ENCODE measurements at regions not wholly inside any gene's neighbourhood (a gene's known extent, or its start where the extent isn't known, plus 50 kb on each side); places are given as distances from the start of the nearest gene placed in this dataset.
"Not testable (repeated sequence)": the region's sequence is repeated elsewhere in the genome, so short reads cannot be mapped to it uniquely, and the experiment has no call there.

DNA sequence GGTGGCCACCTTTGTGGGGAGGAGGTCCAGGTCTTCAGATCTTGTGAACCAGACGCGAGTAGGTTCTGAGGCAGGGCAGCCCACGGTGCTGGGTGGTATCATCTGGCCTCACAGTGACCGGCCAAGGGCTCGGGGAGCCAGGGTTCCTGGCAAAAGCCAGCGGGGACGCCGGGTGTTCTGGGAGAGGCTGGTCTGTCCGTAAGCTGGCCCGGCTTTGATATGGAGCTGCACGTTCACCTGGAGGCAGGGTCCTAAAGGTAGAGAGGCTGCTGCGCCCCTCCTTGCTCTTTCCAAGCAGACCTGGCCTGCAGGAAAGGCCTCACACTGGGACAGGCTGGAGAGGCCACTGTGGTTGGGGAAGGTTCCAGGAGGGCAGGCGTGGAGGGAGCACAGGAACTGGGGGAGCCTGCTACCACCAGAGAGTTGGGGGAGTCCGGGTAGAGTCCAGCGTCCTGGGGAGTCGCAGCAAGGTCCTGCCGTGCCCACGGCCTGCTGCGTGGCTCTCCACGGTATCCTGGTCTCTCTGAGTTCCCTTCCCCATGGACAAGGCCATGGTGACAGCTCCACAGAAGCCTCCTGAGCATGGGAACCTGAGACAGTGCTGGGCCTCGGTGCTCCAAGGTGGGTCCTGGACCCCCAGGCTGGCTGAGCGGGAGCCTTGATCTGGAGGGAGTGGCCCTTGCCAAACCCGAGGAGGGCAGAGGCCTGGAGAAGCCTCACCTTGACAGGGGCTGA lies 452.4 kb upstream of the B3GAT1 start:
- H3K36me3 Mint-ChIP-seq (ENCODE audit: low read depth): no peaks in the 10 kb centered on the region
- H3K27ac Mint-ChIP-seq: no peak overlapping the region
- no peaks in the 10 kb centered on the region for H3K9me3 Mint-ChIP-seq
- H3K4me3 Mint-ChIP-seq: no peak overlapping the region
- no peaks in the 10 kb centered on the region for H3K27me3 Mint-ChIP-seq (ENCODE audit: low read depth)
- no peaks in the 10 kb centered on the region for H3K4me1 Mint-ChIP-seq (ENCODE audit: low read depth)
- DNase-seq (ENCODE audit: low spot score): no peak

DNA sequence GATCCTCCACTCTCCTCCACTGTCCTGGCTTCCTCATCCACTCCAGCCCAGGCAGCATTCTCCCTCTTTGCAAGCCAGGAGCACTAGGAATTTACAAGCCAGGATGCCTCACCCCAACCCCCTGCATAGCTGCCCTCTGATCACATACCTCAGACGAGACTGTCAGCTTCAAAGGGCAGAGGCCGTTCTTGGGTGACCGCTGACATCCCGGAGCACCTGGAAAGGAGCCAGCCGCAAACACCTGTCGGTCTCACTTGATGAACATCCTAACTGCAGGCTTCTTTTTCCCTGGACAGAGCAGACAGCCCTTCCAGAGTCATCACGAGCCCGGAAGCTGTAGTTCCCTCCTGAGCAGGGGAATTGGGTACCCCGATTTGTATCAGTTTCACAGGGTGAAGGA lies 451.3 kb upstream of the B3GAT1 start:
- Mint-ChIP-seq H3K4me1 (ENCODE audit: low read depth) (no peaks in the 10 kb centered on the region), H3K36me3 (ENCODE audit: low read depth) (no peaks in the 10 kb centered on the region), H3K27ac (no peak overlapping the region), H3K9me3 (no peaks in the 10 kb centered on the region), H3K27me3 (ENCODE audit: low read depth) (no peaks in the 10 kb centered on the region), H3K4me3 (no peak overlapping the region)
- DNase-seq (ENCODE audit: low spot score): no peak

- DNase-seq (ENCODE audit: low spot score): no peak
- no peak overlapping the region for H3K27ac Mint-ChIP-seq
- H3K9me3 Mint-ChIP-seq: no peaks in the 10 kb centered on the region
- H3K4me1 Mint-ChIP-seq (ENCODE audit: low read depth): no peaks in the 10 kb centered on the region
- H3K27me3 Mint-ChIP-seq (ENCODE audit: low read depth): no peaks in the 10 kb centered on the region
- no peaks in the 10 kb centered on the region for H3K36me3 Mint-ChIP-seq (ENCODE audit: low read depth)
- H3K4me3 Mint-ChIP-seq: no peak overlapping the region
Measured at GRCh38 chr11:134862587-134863195, 450.6 kb upstream of the B3GAT1 start.

- Mint-ChIP-seq H3K9me3 (no peaks in the 10 kb centered on the region), H3K27me3 (ENCODE audit: low read depth) (no peaks in the 10 kb centered on the region), H3K4me1 (ENCODE audit: low read depth) (no peaks in the 10 kb centered on the region), H3K4me3 (no peak overlapping the region), H3K27ac (no peak overlapping the region), H3K36me3 (ENCODE audit: low read depth) (no peaks in the 10 kb centered on the region)
- no peak for DNase-seq (ENCODE audit: low spot score)
Measured at GRCh38 chr11:134862105-134862502, 450.1 kb upstream of the B3GAT1 start.

GRCh38 chr11:134861490-134862104 lies 449.6 kb upstream of the B3GAT1 start:
- Mint-ChIP-seq H3K9me3 (no peaks in the 10 kb centered on the region), H3K4me1 (ENCODE audit: low read depth) (no peaks in the 10 kb centered on the region), H3K4me3 (no peak overlapping the region), H3K36me3 (ENCODE audit: low read depth) (no peaks in the 10 kb centered on the region), H3K27ac (no peak overlapping the region), H3K27me3 (ENCODE audit: low read depth) (no peaks in the 10 kb centered on the region)
- no peak for DNase-seq (ENCODE audit: low spot score)

GRCh38 chr11:134858783-134859480 lies 446.9 kb upstream of the B3GAT1 start:
- no peak for DNase-seq (ENCODE audit: low spot score)
- Mint-ChIP-seq H3K36me3 (ENCODE audit: low read depth) (no peaks in the 10 kb centered on the region), H3K9me3 (no peaks in the 10 kb centered on the region), H3K27ac (no peak overlapping the region), H3K4me1 (ENCODE audit: low read depth) (no peaks in the 10 kb centered on the region), H3K4me3 (no peak overlapping the region), H3K27me3 (ENCODE audit: low read depth) (no peaks in the 10 kb centered on the region)

GRCh38 chr11:134857035-134857434 lies 445.0 kb upstream of the B3GAT1 start:
- Mint-ChIP-seq H3K27me3 (ENCODE audit: low read depth) (no peaks in the 10 kb centered on the region), H3K9me3 (no peaks in the 10 kb centered on the region), H3K36me3 (ENCODE audit: low read depth) (no peaks in the 10 kb centered on the region), H3K4me3 (no peak overlapping the region), H3K27ac (no peak overlapping the region), H3K4me1 (ENCODE audit: low read depth) (no peaks in the 10 kb centered on the region)
- no peak for DNase-seq (ENCODE audit: low spot score)

DNA sequence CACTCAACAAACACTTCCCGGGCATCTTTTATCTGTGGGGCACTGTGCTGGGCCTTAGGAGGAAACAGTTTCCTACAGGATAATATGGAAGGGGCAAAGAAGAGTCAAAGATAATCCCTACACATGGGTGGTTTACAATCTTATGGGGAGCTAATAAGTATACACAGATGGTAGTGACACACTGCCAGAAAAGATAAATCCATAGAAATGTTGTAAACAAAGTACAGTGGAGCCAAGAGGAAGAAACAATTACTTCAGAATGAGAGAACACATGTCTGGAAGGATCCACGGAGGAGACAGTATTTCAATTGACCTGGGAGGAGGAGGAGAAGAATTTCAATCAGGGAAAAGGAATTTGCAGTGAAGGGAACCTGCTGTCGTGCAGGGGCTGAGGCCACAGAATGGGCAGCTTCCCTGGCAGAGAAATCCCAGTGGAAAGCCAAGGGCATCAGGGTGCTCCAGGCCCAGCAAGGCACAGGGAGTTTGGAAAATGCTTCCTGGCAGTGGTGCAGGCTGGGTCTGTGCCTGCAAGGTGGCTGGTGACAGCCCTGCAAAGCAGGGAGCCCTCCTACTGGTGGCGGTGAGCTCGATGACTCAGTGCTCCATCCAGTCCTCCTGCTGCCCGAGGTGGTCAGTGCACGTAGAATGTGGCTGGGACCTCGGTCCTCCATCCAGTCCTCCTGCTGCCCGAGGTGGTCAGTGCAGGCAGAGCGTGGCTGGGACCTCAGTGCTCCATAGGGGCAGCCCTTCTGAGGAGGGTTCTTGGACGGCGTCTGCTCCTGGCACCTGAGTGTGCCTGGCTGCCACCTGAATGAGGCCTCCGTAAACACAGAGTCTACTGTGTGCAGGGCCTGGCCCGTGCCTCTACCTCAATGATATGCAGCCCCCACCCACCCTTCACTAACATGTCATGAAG lies 444.3 kb upstream of the B3GAT1 start:
- H3K4me3 Mint-ChIP-seq: no peak overlapping the region
- H3K27ac Mint-ChIP-seq: no peak overlapping the region
- no peak for DNase-seq (ENCODE audit: low spot score)
- H3K27me3 Mint-ChIP-seq (ENCODE audit: low read depth): no peaks in the 10 kb centered on the region
- no peaks in the 10 kb centered on the region for H3K36me3 Mint-ChIP-seq (ENCODE audit: low read depth)
- H3K9me3 Mint-ChIP-seq: no peaks in the 10 kb centered on the region
- no peaks in the 10 kb centered on the region for H3K4me1 Mint-ChIP-seq (ENCODE audit: low read depth)

GRCh38 chr11:134853992-134854991 lies 442.2 kb upstream of the B3GAT1 start:
- Mint-ChIP-seq H3K4me1 (ENCODE audit: low read depth) (no peaks in the 10 kb centered on the region), H3K27me3 (ENCODE audit: low read depth) (no peaks in the 10 kb centered on the region), H3K27ac (no peak overlapping the region), H3K9me3 (no peaks in the 10 kb centered on the region), H3K36me3 (ENCODE audit: low read depth) (no peaks in the 10 kb centered on the region), H3K4me3 (no peak overlapping the region)
- no peak for DNase-seq (ENCODE audit: low spot score)

- not testable (repeated sequence) for H3K9me3 Mint-ChIP-seq; H3K27ac Mint-ChIP-seq; DNase-seq (ENCODE audit: low spot score); H3K4me3 Mint-ChIP-seq; H3K27me3 Mint-ChIP-seq (ENCODE audit: low read depth); H3K36me3 Mint-ChIP-seq (ENCODE audit: low read depth); H3K4me1 Mint-ChIP-seq (ENCODE audit: low read depth)
Measured at GRCh38 chr11:134851503-134852224, 439.6 kb upstream of the B3GAT1 start.

DNA sequence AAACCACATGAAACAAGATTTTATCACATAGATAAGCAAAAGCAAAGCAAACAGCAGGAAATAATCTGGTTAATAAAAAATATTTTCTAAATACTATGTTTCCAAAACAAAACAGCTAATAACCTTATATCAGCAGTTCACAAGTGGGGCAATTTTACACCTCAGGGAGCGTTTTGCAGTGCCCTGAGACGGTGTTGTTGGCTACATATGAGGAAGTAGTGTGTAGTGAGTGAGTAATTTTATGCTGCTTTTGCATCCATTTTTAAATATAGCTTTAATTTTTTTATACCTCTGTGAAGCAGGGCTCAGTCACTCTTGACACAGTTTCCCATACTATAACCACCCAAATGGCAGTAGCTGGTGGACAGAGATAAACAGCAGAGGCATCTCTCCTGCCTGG lies 438.5 kb upstream of the B3GAT1 start:
- no peak overlapping the region for H3K27ac Mint-ChIP-seq
- no peaks in the 10 kb centered on the region for H3K4me1 Mint-ChIP-seq (ENCODE audit: low read depth)
- H3K27me3 Mint-ChIP-seq (ENCODE audit: low read depth): no peaks in the 10 kb centered on the region
- H3K4me3 Mint-ChIP-seq: no peak overlapping the region
- no peaks in the 10 kb centered on the region for H3K9me3 Mint-ChIP-seq
- H3K36me3 Mint-ChIP-seq (ENCODE audit: low read depth): no peaks in the 10 kb centered on the region
- no peak for DNase-seq (ENCODE audit: low spot score)

DNA sequence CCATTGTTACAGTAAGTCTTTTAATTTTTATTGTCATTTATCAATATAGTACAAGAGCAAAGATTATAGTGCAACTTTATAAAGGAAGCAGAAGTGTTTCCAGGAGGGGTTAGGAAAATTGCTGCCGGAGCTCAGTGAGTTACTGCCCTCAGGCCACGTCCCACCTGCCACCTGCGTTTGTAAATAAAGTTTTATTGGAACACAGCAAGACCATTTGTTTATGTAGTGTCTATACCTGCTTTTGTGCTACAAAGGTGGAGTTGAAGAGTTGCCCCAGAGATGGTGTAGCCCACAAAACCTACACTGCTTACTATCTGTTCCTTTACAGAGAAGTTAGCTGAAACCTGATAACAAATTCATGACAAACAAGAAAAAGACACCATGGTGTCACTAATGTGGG lies 437.8 kb upstream of the B3GAT1 start:
- Mint-ChIP-seq H3K36me3 (ENCODE audit: low read depth) (no peaks in the 10 kb centered on the region), H3K9me3 (no peaks in the 10 kb centered on the region), H3K4me1 (ENCODE audit: low read depth) (no peaks in the 10 kb centered on the region), H3K27ac (no peak overlapping the region), H3K27me3 (ENCODE audit: low read depth) (no peaks in the 10 kb centered on the region), H3K4me3 (no peak overlapping the region)
- no peak for DNase-seq (ENCODE audit: low spot score)
